HepG2 (cell line): ENCODE measurements at regions not wholly inside any gene's neighbourhood (a gene's known extent, or its start where the extent isn't known, plus 50 kb on each side); places are given as distances from the start of the nearest gene placed in this dataset.
A peak's percentile ranks its signal among the peaks of the same experiment; 100 is the strongest.

Experiments
- AGO2 ChIP-seq: fragments of 200-400 bp; formaldehyde crosslinking; optimal IDR thresholded peaks from 2 replicates; pipeline ENCODE3; 2017; ENCODE audit warnings: mild to moderate bottlenecking, low read depth, low read length, moderate library complexity
- ATAD3A ChIP-seq: sonication (generic); formaldehyde crosslinking; IDR thresholded peaks from 2 replicates; pipeline ENCODE4 v1.4.0; 2020; ENCODE audit warnings: missing genetic modification reagents
- CREB1 ChIP-seq, 2 experiments: fragments of 450-650 bp in 1 of 2; IDR thresholded peaks; 2 replicates each; pipeline ENCODE4 v1.6.1; 2016 to 2017; ENCODE audit warnings: control low read depth in 1 of 2, mild to moderate bottlenecking in 1 of 2, missing compliant biosample characterization in 1 of 2, missing genetic modification characterization in 1 of 2
- EHMT2 ChIP-seq: fragments of 200-600 bp; sonication (generic); IDR thresholded peaks from 2 replicates; pipeline ENCODE4 v1.7.0; 2017; ENCODE audit warnings: antibody characterized with exemption, low read depth, low read length, borderline replicate concordance
- EZH2 ChIP-seq: conservative IDR thresholded peaks from 2 replicates; pipeline ENCODE4 v1.6.1; 2012; ENCODE audit warnings: mild to moderate bottlenecking, low read depth, low read length, moderate library complexity
- FOXA1 ChIP-seq, 2 experiments: fragments of 450-650 bp in 1 of 2; sonication (generic) in 1 of 2; formaldehyde crosslinking in 1 of 2; IDR thresholded peaks; 2 replicates each; pipeline versions ENCODE4 v1.4.0 to v1.6.1; 2016 to 2020; ENCODE audit warnings: missing genetic modification reagents in 1 of 2
- GATAD2A ChIP-seq: IDR thresholded peaks from 2 replicates; pipeline ENCODE4 v1.6.1; 2016
- HNRNPK ChIP-seq: fragments of 200-400 bp; formaldehyde crosslinking; IDR thresholded peaks from 2 replicates; pipeline ENCODE4 v1.6.1; 2018; ENCODE audit warnings: low read length, low read depth, moderate library complexity, mild to moderate bottlenecking; ENCODE audit not compliant: poor library complexity, severe bottlenecking
- MYC ChIP-seq: sonication (generic); formaldehyde crosslinking; IDR thresholded peaks from 2 replicates; pipeline ENCODE4 v1.9.0; 2021; ENCODE audit warnings: missing genetic modification reagents, borderline replicate concordance
- NFKB2 ChIP-seq: sonication (generic); formaldehyde crosslinking; IDR thresholded peaks from 2 replicates; pipeline ENCODE4 v1.4.0; 2020; ENCODE audit warnings: missing genetic modification reagents, borderline replicate concordance
- RFX5 ChIP-seq: IDR thresholded peaks from 2 replicates; pipeline ENCODE4 v1.6.1; 2011; ENCODE audit warnings: low read depth, low read length, improper control_type of control experiment
- TEAD2 ChIP-seq: sonication (generic); formaldehyde crosslinking; IDR thresholded peaks from 2 replicates; pipeline ENCODE4 v1.9.0; 2021; ENCODE audit warnings: missing genetic modification reagents
- ZMYM2 ChIP-seq: sonication (generic); formaldehyde crosslinking; IDR thresholded peaks from 2 replicates; pipeline ENCODE4 v1.8.0; 2022; ENCODE audit warnings: mild to moderate bottlenecking, missing genetic modification reagents
- ZNF180 ChIP-seq: sonication (generic); formaldehyde crosslinking; IDR thresholded peaks from 2 replicates; pipeline ENCODE4 v1.4.0; 2020; ENCODE audit warnings: low read depth, missing genetic modification reagents, borderline replicate concordance
- ZNF678 ChIP-seq: sonication (generic); formaldehyde crosslinking; IDR thresholded peaks from 2 replicates; pipeline ENCODE4 v1.4.0; 2020; ENCODE audit warnings: mild to moderate bottlenecking, missing genetic modification reagents
- TF ChIP-seq, protein P1 (sequence below): sonication (generic); formaldehyde crosslinking; IDR thresholded peaks from 2 replicates; pipeline ENCODE4 v1.4.0; 2020; ENCODE audit warnings: missing genetic modification reagents
- TF ChIP-seq, protein P2 (sequence below): sonication (generic); formaldehyde crosslinking; IDR thresholded peaks from 2 replicates; pipeline ENCODE4 v1.4.0; 2020; ENCODE audit warnings: missing genetic modification reagents
- TF ChIP-seq, protein P3 (sequence below): sonication (generic); formaldehyde crosslinking; IDR thresholded peaks from 2 replicates; pipeline ENCODE4 v1.8.1; 2023; ENCODE audit warnings: mild to moderate bottlenecking, missing genetic modification reagents
- TF ChIP-seq, protein P4 (sequence below): sonication (generic); formaldehyde crosslinking; IDR thresholded peaks from 2 replicates; pipeline ENCODE4 v1.4.0; 2020; ENCODE audit warnings: missing genetic modification reagents, borderline replicate concordance
- TF ChIP-seq, protein P5 (sequence below): sonication (generic); formaldehyde crosslinking; IDR thresholded peaks from 2 replicates; pipeline ENCODE4 v1.4.0; 2020; ENCODE audit warnings: missing genetic modification reagents

DNA sequence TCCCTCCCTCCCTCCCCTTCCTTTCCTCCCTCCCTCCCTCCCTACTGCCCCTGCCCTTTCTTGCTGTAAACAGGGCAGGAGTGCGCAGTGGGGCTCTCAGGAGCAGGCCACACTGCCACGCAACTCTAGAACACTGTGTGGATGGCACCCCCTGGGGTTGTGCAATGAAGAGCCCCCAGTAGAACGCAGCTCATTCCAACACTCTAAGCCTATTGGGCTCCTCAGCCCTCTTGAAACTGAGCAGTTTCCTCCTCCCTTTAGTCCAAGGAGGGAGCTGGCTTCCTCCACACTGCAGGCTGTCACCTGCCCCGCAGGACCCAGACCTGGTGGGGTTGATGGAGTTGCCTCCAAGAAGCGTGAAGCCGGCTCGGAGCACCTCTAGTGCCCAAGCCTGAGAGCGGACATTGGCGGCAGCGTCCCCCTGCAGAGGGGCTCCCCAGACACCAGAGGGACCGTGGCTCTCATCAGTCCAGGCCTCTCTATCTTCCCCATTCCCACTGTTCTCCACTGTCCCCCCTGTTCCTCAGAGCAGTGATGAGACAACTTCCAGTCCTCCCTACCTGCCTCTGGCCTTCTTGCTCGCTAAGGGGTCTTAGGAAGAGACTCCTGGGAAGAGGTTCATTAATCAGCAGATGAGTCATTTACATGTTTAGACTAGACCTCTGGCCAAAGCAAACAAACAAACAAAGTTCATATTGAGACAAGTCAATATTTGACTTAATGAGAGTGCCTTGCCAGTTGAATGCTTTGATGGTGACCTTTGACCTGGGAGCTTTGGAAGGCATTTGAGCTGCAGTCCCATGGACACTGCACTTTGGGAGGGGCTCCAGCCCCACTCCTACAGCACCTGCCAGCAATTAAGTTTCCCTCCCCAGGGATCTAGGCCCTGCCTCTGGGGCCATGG, 64.0 kb downstream of the RPUSD4 start (continued):
- TF ChIP-seq, protein P1, sequence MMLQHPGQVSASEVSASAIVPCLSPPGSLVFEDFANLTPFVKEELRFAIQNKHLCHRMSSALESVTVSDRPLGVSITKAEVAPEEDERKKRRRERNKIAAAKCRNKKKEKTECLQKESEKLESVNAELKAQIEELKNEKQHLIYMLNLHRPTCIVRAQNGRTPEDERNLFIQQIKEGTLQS (CRISPR knock-in tag) = peak; percentile 69; the same call in 1 of the 2 replicates
- TF ChIP-seq HNRNPK = no peak
- TF ChIP-seq GATAD2A (CRISPR knock-in tag) = peak; percentile 61; the same call in 1 of the 2 replicates
- TF ChIP-seq MYC (CRISPR knock-in tag) = peak; percentile 18; the same call in 1 of the 2 replicates
- peak; percentile 93 for TF ChIP-seq FOXA1 (IDR thresholded peaks at IDR 0.05)
- TF ChIP-seq FOXA1 (CRISPR knock-in tag; IDR thresholded peaks at IDR 0.05) = peak; percentile 88
- TF ChIP-seq NFKB2 = no peak
- peak; percentile 72; the same call in 1 of the 2 replicates for TF ChIP-seq EHMT2
- TF ChIP-seq CREB1 (IDR thresholded peaks at IDR 0.05) = no peak
- no peak for TF ChIP-seq CREB1 (CRISPR knock-in tag; IDR thresholded peaks at IDR 0.05)
- TF ChIP-seq, protein P2, sequence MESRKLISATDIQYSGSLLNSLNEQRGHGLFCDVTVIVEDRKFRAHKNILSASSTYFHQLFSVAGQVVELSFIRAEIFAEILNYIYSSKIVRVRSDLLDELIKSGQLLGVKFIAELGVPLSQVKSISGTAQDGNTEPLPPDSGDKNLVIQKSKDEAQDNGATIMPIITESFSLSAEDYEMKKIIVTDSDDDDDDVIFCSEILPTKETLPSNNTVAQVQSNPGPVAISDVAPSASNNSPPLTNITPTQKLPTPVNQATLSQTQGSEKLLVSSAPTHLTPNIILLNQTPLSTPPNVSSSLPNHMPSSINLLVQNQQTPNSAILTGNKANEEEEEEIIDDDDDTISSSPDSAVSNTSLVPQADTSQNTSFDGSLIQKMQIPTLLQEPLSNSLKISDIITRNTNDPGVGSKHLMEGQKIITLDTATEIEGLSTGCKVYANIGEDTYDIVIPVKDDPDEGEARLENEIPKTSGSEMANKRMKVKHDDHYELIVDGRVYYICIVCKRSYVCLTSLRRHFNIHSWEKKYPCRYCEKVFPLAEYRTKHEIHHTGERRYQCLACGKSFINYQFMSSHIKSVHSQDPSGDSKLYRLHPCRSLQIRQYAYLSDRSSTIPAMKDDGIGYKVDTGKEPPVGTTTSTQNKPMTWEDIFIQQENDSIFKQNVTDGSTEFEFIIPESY (CRISPR knock-in tag) = no peak; the same call in 1 of the 2 replicates
- TF ChIP-seq ZMYM2 (CRISPR knock-in tag) = no peak
- TF ChIP-seq, protein P3, sequence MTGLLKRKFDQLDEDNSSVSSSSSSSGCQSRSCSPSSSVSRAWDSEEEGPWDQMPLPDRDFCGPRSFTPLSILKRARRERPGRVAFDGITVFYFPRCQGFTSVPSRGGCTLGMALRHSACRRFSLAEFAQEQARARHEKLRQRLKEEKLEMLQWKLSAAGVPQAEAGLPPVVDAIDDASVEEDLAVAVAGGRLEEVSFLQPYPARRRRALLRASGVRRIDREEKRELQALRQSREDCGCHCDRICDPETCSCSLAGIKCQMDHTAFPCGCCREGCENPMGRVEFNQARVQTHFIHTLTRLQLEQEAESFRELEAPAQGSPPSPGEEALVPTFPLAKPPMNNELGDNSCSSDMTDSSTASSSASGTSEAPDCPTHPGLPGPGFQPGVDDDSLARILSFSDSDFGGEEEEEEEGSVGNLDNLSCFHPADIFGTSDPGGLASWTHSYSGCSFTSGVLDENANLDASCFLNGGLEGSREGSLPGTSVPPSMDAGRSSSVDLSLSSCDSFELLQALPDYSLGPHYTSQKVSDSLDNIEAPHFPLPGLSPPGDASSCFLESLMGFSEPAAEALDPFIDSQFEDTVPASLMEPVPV (CRISPR knock-in tag) = peak; percentile 52; the same call in 1 of the 2 replicates
- no peak for TF ChIP-seq RFX5
- peak; percentile 36 for TF ChIP-seq AGO2
- no peak for TF ChIP-seq TEAD2
- TF ChIP-seq EZH2 = no peak
- TF ChIP-seq, protein P4, sequence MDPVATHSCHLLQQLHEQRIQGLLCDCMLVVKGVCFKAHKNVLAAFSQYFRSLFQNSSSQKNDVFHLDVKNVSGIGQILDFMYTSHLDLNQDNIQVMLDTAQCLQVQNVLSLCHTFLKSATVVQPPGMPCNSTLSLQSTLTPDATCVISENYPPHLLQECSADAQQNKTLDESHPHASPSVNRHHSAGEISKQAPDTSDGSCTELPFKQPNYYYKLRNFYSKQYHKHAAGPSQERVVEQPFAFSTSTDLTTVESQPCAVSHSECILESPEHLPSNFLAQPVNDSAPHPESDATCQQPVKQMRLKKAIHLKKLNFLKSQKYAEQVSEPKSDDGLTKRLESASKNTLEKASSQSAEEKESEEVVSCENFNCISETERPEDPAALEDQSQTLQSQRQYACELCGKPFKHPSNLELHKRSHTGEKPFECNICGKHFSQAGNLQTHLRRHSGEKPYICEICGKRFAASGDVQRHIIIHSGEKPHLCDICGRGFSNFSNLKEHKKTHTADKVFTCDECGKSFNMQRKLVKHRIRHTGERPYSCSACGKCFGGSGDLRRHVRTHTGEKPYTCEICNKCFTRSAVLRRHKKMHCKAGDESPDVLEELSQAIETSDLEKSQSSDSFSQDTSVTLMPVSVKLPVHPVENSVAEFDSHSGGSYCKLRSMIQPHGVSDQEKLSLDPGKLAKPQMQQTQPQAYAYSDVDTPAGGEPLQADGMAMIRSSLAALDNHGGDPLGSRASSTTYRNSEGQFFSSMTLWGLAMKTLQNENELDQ (CRISPR knock-in tag) = no peak
- TF ChIP-seq ATAD3A = no peak
- TF ChIP-seq, protein P5, sequence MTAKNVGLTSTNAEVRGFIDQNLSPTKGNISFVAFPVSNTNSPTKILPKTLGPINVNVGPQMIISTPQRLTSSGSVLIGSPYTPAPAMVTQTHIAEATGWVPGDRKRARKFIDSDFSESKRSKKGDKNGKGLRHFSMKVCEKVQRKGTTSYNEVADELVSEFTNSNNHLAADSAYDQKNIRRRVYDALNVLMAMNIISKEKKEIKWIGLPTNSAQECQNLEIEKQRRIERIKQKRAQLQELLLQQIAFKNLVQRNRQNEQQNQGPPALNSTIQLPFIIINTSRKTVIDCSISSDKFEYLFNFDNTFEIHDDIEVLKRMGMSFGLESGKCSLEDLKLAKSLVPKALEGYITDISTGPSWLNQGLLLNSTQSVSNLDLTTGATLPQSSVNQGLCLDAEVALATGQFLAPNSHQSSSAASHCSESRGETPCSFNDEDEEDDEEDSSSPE (CRISPR knock-in tag) = peak; percentile 17
- no peak for TF ChIP-seq ZNF180 (CRISPR knock-in tag)
- TF ChIP-seq ZNF678 (CRISPR knock-in tag) = no peak
